GM18870 (cell line): ENCODE measurements at regions not wholly inside any gene's neighbourhood (a gene's known extent, or its start where the extent isn't known, plus 50 kb on each side); places are given as distances from the start of the nearest gene placed in this dataset.

Experiments used
- ATAC-seq: cut with Tn5 transposase; IDR thresholded peaks from one replicate; pipeline ENCODE4 v1.9.1; 2021; ENCODE audit warnings: moderate library complexity; ENCODE audit not compliant: unreplicated experiment

DNA sequence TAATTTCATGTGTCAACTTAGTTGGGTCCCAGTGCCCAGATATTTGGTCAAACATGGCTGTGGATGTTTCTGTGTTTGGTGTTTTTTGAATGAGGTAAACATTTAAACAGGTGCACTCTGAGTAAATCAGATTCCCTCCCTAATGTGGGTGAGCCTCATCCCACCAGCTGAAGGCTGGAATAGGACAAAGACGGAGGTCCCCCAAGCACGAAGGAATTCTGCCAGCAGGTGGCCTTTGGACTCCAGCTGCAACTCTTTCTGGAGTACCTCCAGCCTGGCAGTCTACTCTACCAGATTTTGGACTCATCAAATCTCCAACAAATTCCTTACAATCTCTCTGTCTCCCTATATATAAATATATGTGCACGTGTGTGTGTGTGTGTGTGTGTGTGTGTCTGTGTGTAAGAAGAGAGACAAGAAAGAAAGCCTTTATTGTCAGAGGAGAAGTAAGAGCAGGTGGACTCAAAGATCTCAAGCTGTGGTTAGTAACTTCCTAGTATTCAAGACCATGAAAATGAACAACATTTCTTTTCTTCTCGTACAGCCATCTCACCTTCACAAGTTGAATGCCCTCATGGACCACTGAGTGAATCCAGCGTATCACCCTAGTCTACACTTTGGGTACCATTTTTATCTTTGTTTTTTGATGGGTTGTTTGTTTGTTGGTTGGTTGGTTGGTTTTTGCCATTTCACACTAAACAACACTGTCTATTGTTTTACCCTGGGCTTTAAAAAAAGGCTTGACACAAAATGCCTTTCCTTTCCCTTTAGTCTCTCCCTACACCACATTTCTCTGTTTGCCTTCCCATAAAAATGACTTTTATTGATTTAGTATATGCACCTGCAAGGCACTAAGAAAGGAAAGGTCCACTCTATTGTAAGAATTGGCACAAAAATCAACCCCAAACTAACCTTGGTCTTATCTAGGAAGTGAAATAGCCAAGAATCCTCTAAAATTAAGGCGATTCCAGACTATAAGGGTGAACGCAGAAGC is 118.7 kb downstream of the TENT4A start:
- ATAC-seq: no peak

DNA sequence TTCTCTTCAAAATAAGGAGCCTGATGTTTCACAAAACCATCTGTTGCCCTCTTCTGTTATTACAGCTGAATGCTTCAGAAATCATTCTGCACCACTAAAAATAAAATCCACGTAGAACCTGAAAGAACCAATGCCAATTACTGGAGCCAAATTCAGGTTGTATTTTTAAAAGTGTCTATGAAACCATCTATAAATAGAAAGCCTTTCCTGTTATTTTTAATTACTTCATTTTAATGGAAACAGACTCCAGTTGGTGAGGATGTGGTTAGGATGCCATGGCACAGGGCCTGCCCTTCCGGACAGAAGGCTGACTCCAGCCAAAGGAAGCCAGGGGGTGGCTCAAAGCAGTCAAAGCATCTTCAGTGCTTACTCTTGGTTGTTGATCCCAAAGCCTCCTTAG is 119.8 kb downstream of the TENT4A start:
- ATAC-seq: no peak

DNA sequence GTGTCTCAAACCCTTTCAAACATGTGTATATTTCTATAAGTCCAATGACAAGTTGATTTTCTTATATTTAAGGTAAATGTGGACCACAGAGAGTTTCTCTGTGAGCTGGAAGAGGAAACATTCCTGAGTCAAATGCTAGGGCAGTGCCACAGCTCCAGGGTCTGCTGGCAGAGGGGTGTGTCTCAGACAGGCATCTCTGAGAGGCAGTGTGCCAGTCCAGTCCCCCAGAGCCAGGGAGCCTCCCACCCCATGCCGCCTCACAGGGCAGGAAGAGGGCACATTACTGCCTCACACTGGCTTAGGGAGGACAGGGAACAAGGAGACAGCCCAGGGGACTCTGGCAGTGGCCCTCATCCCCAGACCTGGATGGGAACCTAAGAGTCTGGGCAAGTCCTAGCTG is 120.2 kb downstream of the TENT4A start:
- ATAC-seq: no peak

DNA sequence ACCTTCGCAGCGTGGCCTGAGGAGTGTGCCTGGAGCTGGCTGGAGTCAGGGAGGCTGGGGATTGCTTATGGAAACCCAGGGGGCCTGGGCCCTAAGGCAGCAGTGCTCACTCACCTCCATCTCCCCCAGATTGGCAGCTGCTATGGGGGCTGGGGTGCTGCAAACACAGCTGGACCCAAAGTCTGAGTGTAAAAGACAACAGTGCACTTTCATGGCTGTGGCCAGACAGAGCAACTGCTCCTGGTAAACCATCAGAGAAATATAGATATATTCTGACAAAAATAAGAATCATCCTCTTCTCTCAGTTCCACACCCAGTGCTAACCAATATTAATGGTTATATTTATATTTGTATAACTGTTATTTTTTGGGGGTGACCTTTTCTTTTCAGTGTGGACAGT is 123.9 kb downstream of the TENT4A start:
- ATAC-seq: no peak

DNA sequence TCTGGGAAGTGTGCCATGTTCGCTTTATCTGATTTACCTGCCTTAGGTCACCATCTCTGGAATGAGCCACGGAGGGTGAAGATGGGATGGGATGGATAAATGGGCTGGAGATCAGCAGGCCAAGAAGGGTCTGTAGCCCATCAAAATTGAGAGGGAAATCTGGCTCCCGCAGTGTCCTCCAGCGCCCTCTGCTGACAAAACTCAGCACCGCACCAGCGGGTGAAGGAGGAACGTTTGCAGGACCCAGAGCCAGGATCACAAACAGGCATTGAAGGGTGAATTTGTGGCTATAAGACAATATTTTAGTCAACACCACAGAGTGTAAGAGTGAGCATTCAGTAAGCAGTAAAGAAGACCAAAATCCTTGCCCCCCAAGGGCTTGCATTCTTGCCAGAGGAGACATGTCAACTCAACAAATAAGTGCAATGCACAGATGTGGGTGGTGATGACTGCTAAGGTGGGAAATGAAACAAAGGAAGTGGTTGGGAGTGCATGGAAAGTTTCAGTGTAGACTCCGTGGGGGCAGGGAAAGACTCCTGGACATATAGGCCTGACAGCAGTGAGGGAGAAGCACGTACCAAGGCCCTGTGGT is 124.4 kb downstream of the TENT4A start:
- no peak for ATAC-seq

GRCh38 chr5:6838736-6839135 is 125.5 kb downstream of the TENT4A start:
- ATAC-seq: no peak

GRCh38 chr5:6840136-6840793 is 127.0 kb downstream of the TENT4A start:
- no peak for ATAC-seq

DNA sequence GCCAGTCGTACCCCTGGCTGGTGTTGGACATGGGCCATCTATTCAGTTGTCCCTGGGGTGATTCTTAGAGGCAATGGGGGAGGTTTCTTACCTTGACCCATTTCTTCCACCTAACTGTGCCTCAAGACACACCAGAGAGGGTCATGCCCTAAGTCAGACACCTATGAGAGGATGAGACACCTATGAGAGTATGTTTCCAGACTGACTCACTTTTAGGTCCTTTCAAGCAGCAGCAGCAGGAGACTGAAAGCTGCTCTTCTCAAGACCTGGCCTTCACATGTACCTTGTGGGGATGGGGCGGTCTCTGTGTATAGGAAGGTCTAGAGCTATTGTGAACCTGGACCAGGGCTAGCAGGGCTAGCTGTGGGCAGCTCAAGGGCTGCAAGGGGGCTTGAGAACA is 130.1 kb downstream of the TENT4A start:
- no peak for ATAC-seq

DNA sequence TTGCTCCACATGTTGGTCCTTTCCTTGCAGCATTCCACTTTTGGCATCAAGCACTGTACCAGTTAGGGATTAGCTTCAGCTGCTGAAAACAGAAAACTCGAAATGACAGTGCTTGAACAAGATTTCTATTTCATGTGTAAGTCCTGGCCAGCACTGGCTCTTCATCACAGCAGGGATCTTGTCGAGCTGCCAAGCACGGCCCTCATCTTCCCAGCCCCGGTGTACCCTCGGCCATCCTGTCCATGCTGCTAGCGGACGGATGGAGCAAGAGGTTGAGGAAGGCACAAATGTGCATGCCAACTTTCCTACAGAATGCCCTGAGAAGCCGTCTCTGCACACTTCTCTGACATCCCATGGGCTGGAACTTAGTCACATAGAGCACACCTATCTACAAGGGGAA is 130.6 kb downstream of the TENT4A start:
- ATAC-seq: no peak

DNA sequence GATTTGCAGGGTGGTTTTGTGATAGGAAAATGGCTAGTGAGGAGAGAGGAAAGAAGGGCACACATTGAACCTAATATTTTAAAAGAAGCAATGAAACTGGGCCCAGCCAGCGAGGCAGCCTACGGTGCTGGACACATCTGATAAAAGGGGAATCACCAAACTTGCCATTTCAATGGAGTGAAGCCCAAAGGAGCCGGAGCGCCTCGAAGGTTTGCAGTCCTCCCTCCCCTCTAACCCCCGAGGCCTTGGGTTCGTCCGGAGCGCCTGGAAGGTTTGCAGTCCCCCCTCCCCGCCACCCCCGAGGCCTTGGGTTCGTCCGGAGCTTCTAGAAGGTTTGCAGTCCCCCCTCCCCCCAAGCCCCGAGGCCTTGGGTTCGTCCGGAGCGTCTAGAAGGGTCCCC is 132.6 kb downstream of the TENT4A start:
- no peak for ATAC-seq

DNA sequence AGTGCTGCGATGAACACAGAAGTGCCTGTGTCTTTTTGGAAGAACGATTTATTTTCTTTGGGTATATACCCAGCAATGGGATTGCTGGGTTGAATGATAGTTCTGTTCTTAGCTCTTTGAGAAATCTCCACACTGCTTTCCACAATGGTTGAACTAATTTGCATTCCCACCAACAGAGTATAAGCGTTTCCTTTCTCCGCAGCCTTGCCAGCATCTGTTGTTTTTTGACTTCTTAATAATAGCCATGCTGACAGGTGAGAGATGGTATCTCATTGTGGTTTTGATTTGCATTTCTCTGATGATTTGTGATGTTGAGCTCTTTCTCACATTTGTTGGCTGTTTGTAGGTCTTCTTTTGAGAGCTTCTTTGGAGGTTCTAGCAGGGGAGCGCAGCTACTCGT is 134.6 kb downstream of the TENT4A start:
- ATAC-seq: no peak

GRCh38 chr5:6849316-6850105 is 136.3 kb downstream of the TENT4A start:
- ATAC-seq: no peak

DNA sequence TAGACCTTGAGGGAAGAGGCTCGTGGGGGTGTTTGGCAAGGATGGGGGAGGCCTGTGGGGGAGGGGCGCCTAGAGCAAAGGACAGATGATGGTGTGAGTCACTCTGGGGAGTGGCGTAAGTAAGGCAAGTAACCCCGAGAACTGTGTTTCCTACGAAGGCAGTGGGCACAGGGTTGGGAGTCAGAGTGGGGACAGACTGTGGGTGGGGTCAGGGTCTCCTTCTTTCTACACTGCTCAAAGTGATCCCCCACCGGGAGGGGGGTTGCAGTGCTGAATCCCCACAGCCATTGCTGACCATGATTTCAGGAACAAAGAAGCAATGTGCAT is 136.8 kb downstream of the TENT4A start:
- ATAC-seq: no peak

- no peak for ATAC-seq
These were observed 143.4 kb downstream of the TENT4A start for GRCh38 chr5:6856653-6857052.

GRCh38 chr5:6858419-6858818 is 145.2 kb downstream of the TENT4A start:
- no peak for ATAC-seq

- ATAC-seq: no peak
These were observed 145.8 kb downstream of the TENT4A start for GRCh38 chr5:6859023-6859422.

- ATAC-seq: no peak
These were observed 146.9 kb downstream of the TENT4A start for GRCh38 chr5:6859951-6860638.

GRCh38 chr5:6861036-6861435 is 147.8 kb downstream of the TENT4A start:
- ATAC-seq: no peak

DNA sequence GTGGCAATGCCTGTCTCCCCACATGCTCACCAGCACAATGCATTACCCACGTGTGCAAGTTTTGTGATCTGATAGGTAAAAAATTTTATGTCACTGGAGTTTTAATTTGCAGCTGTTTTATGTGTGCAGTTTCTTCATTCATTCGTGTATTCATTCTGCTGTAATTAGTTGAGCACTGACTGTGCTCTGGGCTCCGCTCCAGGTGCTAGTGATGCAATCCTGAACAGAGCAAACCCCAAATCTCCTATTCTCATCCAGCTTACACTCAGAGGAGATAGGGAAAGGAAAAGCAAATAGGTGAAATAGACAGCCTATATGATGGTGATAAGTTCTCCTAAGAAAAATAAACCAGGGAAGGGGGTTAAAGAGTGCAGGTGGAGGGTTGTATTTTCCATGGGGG is 148.4 kb downstream of the TENT4A start:
- ATAC-seq: no peak

GRCh38 chr5:6862306-6862705 is 149.1 kb downstream of the TENT4A start:
- no peak for ATAC-seq

DNA sequence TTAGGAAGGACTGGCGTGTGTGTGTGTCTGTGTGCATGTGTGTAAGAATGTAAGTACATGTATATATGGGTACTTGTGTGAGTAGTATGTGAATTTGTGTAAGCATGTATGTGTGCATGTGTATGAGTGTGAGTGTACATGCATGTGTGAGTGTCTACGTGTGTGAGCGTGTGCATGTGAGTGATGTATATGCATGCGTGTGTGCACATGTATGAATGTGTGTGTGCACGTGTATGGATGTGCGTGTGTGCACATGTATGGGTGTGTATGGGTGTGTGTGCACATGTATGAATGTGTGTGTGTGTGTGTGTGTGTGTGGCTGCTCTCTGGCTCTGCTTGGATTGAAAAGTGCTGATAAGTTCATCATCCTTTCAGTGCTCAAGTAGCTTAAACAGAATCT is 154.5 kb downstream of the TENT4A start:
- ATAC-seq: no peak
